Keratinocyte (primary cell): ENCODE measurements at regions not wholly inside any gene's neighbourhood (a gene's known extent, or its start where the extent isn't known, plus 50 kb on each side); places are given as distances from the start of the nearest gene placed in this dataset.

Experiments used
- DNase-seq: peaks from one replicate; pipeline ENCODE4 v3.0.0-alpha.2; 2011; ENCODE audit warnings: low read depth, missing footprints, low spot score
- FAIRE-seq: peaks from 2 replicates; lab custom pipeline; 2011; peaks lifted over from hg19 to GRCh38; lab: Jason Lieb, UNC
- H2AFZ ChIP-seq: 2 replicates; pipeline ENCODE4 v1.6.0; 2012; ENCODE audit warnings: low read length, control low read depth, inconsistent platforms; ENCODE audit not compliant: control insufficient read depth
- H3K27ac ChIP-seq: 2 replicates; pipeline ENCODE4 v1.5.1; 2011; ENCODE audit warnings: low read length; ENCODE audit not compliant: control insufficient read depth, insufficient read depth
- H3K27me3 ChIP-seq: 3 replicates; pipeline ENCODE4 v1.6.0; 2011; ENCODE audit warnings: low read length; ENCODE audit not compliant: control insufficient read depth, insufficient read depth; ENCODE audit errors: extremely low read depth
- H3K36me3 ChIP-seq, 2 experiments: 2 replicates in 1 of 2; 3 replicates in 1 of 2; pipeline ENCODE4 v1.5.1; 2011; ENCODE audit warnings: low read length in 2 of 2, mild to moderate bottlenecking in 1 of 2; ENCODE audit not compliant: control insufficient read depth in 2 of 2, insufficient read depth in 2 of 2; ENCODE audit errors: extremely low read depth in 1 of 2
- H3K4me1 ChIP-seq: 3 replicates; pipeline ENCODE4 v1.5.1; 2011; ENCODE audit warnings: low read length; ENCODE audit not compliant: control insufficient read depth, insufficient read depth; ENCODE audit errors: extremely low read depth
- H3K4me2 ChIP-seq: 3 replicates; pipeline ENCODE4 v1.6.0; 2011; ENCODE audit warnings: low read depth, low read length; ENCODE audit not compliant: control insufficient read depth, insufficient read depth; ENCODE audit errors: extremely low read depth
- H3K4me3 ChIP-seq, 3 experiments: fragments of 200-600 bp in 1 of 3; sonication (generic) in 1 of 3; 2 replicates in 2 of 3; 3 replicates in 1 of 3; pipeline ENCODE4 v1.5.1; 2011 to 2016; ENCODE audit warnings: low read length in 3 of 3, mild to moderate bottlenecking in 3 of 3, control low read depth in 2 of 3, inconsistent platforms in 1 of 3, low read depth in 1 of 3, mixed read lengths in 1 of 3, mixed run types in 1 of 3, moderate library complexity in 1 of 3; ENCODE audit not compliant: control insufficient read depth in 2 of 3, insufficient read depth in 2 of 3; ENCODE audit errors: extremely low read depth in 1 of 3
- H3K79me2 ChIP-seq: 2 replicates; pipeline ENCODE4 v1.6.0; 2012; ENCODE audit warnings: low read length; ENCODE audit not compliant: control insufficient read depth, insufficient read depth
- H3K9ac ChIP-seq: 3 replicates; pipeline ENCODE4 v1.6.0; 2011; ENCODE audit warnings: low read length; ENCODE audit not compliant: control insufficient read depth, insufficient read depth; ENCODE audit errors: extremely low read depth
- H3K9me1 ChIP-seq: 3 replicates; pipeline ENCODE4 v1.6.0; 2011; ENCODE audit warnings: low read length; ENCODE audit not compliant: control insufficient read depth, insufficient read depth; ENCODE audit errors: extremely low read depth
- H3K9me3 ChIP-seq: 2 replicates; pipeline ENCODE4 v1.5.1; 2012; ENCODE audit warnings: low read depth, low read length; ENCODE audit not compliant: control insufficient read depth
- H4K20me1 ChIP-seq: 3 replicates; pipeline ENCODE4 v1.6.0; 2011; ENCODE audit warnings: low read length; ENCODE audit not compliant: control insufficient read depth, insufficient read depth; ENCODE audit errors: extremely low read depth
- CTCF ChIP-seq, 3 experiments: IDR thresholded peaks in 1 of 3; conservative IDR thresholded peaks in 1 of 3; optimal IDR thresholded peaks in 1 of 3; 2 replicates in 2 of 3; 3 replicates in 1 of 3; pipeline versions ENCODE3 to v1.5.1; 2011; ENCODE audit warnings: low read length in 3 of 3, mild to moderate bottlenecking in 3 of 3, moderate library complexity in 2 of 3, control low read depth in 1 of 3, inconsistent platforms in 1 of 3; ENCODE audit not compliant: insufficient read depth in 2 of 3; ENCODE audit errors: extremely low read depth in 1 of 3
- EZH2 ChIP-seq: IDR thresholded peaks from one replicate; pipeline ENCODE4 v1.6.1; 2012; ENCODE audit warnings: inconsistent platforms, mild to moderate bottlenecking, low read length, moderate library complexity
- dilution Hi-C: fragments of 300-500 bp; cut with MboI; formaldehyde crosslinking; loops from one replicate; pipeline ENCODE4 v1.7.0; 2020; ENCODE audit warnings: low sequenced_read_pairs; ENCODE audit not compliant: extremely low pct_ligation_motif_present

- Histone ChIP-seq H3K36me3 (no peaks in the 10 kb centered on the region), H3K79me2 (no peaks in the 10 kb centered on the region), H3K9ac (no peak overlapping the region), H3K9me1 (no peaks in the 10 kb centered on the region), H3K4me1 (no peaks in the 10 kb centered on the region), H3K27ac (no peak overlapping the region), H3K4me3 (no peak overlapping the region), H3K27me3 (no peaks in the 10 kb centered on the region), H2AFZ (no peak overlapping the region), H3K9me3 (no peaks in the 10 kb centered on the region), H4K20me1 (no peaks in the 10 kb centered on the region), H3K4me2 (no peak overlapping the region)
- no peak for DNase-seq
- FAIRE-seq = no peak
- TF ChIP-seq EZH2 (no peak), CTCF (optimal IDR thresholded peaks at IDR 0.05 in 1 of 3, IDR thresholded peaks at IDR 0.05 in 1 of 3, conservative IDR thresholded peaks at IDR 0.05 in 1 of 3; ENCODE audit: extremely low read depth in 1 of 3, insufficient read depth in 2 of 3, low read length in 3 of 3) (no peak)
- dilution Hi-C loops = no loop called here
These were observed 188.6 kb upstream of the NT5E start for GRCh38 chr6:85261271-85261670.

DNA sequence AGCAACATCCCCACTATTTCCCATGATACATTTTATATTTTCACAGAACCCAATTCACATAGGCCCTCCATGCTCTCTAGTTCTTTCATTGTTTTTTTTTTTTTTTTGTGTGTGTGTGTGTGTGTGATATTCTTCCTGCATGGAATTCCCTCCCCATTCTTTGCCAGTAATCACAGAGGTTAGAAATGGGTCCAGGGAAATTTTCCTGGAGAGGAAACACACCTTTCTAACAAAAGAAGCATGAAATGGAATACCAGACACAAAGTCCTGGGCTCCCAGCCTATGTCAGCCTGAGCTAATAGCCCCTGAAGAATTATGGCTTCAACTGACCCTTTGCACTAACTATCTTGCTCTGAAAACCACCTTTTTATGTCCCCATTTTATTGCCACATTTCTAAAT lies 194.2 kb upstream of the NT5E start:
- DNase-seq (no peak), FAIRE-seq (no peak)
- Histone ChIP-seq H3K4me2 (no peak overlapping the region), H3K4me3 (no peak overlapping the region), H4K20me1 (no peaks in the 10 kb centered on the region), H3K79me2 (no peaks in the 10 kb centered on the region), H3K36me3 (no peaks in the 10 kb centered on the region), H3K4me1 (no peaks in the 10 kb centered on the region), H3K27me3 (no peaks in the 10 kb centered on the region), H3K9me3 (no peaks in the 10 kb centered on the region), H3K9ac (no peak overlapping the region), H3K27ac (no peak overlapping the region), H2AFZ (no peak overlapping the region), H3K9me1 (no peaks in the 10 kb centered on the region)
- dilution Hi-C loops = no loop called here
- no peak for TF ChIP-seq EZH2
- no peak for TF ChIP-seq CTCF (optimal IDR thresholded peaks at IDR 0.05 in 1 of 3, IDR thresholded peaks at IDR 0.05 in 1 of 3, conservative IDR thresholded peaks at IDR 0.05 in 1 of 3; ENCODE audit: extremely low read depth in 1 of 3, insufficient read depth in 2 of 3, low read length in 3 of 3)
